ENCODE measurements at regions not wholly inside any gene's neighbourhood (a gene's known extent, or its start where the extent isn't known, plus 50 kb on each side); places are given as distances from the start of the nearest gene placed in this dataset.

DNA sequence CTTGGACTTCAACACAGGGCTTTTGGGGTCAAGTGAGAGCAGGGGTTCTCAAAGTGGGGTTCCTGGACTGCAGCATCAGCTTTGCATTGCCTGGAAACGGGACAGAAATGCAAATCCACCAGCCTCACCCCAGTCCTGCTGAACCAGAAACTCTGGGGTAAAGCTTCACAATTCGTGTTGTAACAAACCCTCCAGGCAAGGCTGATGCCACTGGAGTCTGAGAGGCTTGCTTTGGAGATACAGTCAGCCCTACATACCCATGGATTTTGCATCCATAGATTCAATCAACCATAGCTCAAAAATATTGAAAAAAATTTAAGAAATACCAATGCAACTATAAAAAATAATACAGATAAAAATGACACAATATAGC, 160.4 kb upstream of the ECI2 start:
- no peak overlapping the region for H3K27ac ChIP-seq
- no peak for TF ChIP-seq POLR2AphosphoS5 (IDR thresholded peaks at IDR 0.05)
- no peak for TF ChIP-seq POLR2A (IDR thresholded peaks at IDR 0.05)
- TF ChIP-seq EP300 (IDR thresholded peaks at IDR 0.05), result no peak
- TF ChIP-seq, protein P1, sequence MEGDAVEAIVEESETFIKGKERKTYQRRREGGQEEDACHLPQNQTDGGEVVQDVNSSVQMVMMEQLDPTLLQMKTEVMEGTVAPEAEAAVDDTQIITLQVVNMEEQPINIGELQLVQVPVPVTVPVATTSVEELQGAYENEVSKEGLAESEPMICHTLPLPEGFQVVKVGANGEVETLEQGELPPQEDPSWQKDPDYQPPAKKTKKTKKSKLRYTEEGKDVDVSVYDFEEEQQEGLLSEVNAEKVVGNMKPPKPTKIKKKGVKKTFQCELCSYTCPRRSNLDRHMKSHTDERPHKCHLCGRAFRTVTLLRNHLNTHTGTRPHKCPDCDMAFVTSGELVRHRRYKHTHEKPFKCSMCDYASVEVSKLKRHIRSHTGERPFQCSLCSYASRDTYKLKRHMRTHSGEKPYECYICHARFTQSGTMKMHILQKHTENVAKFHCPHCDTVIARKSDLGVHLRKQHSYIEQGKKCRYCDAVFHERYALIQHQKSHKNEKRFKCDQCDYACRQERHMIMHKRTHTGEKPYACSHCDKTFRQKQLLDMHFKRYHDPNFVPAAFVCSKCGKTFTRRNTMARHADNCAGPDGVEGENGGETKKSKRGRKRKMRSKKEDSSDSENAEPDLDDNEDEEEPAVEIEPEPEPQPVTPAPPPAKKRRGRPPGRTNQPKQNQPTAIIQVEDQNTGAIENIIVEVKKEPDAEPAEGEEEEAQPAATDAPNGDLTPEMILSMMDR (IDR thresholded peaks at IDR 0.05), result no peak
- no peaks in the 10 kb centered on the region for H3K4me1 ChIP-seq
- no peak for ATAC-seq
- no peaks in the 10 kb centered on the region for H3K27me3 ChIP-seq
- H3K36me3 ChIP-seq, result no peaks in the 10 kb centered on the region
- WGBS, 2 donors (ENCODE audit: low coverage in 1 of 2), result 83% methylated on average over 2 of the region's 2 CpGs; no CpG with 5 or more reads in 1 of the 2 donors
- no peak overlapping the region for H3K4me3 ChIP-seq
- peaks cover 0 to 13% (median 0%) of the 10 kb centered on the region in 3 donors for H3K9me3 ChIP-seq

DNA sequence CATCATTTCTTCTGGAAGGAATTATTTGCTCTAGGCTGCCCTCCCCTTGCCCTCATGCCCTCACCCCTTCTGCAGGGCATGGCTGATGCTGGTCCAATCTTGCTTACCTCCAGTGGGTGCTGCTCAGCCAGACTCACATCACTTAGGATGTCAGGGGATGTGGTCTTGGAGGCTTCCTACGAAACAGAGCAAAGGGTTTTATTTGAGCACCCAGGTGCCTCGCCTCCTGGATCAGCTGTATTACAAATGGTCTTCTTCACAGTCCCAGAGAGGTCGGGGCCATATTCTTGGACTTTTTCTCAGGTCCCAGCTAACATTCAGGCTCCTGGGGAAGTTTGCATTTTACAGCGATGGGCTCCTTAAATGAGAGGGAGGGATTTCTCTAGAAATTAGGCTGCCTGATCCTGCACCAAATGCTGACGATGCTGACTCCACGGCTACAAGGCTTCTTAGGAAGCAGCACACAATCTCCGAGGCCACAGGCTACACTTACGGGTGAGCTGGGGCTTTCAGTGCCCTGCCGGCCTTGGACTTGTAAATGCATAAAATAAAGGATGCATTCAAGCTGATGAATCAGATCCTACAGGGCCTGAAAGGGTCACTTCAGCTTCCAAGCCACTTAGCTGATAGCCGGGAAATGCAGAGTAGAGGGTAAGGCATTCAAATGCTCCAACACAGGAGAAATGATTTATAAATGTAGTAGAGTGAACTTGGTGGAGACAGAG, 159.8 kb upstream of the ECI2 start:
- TF ChIP-seq, protein P1 (IDR thresholded peaks at IDR 0.05), result no peak
- TF ChIP-seq POLR2A (IDR thresholded peaks at IDR 0.05), result no peak
- no peak for TF ChIP-seq EP300 (IDR thresholded peaks at IDR 0.05)
- no peak for TF ChIP-seq POLR2AphosphoS5 (IDR thresholded peaks at IDR 0.05)
- Histone ChIP-seq H3K27ac (no peak overlapping the region), H3K9me3 (peaks cover 0 to 13% (median 0%) of the 10 kb centered on the region in 3 donors), H3K36me3 (no peaks in the 10 kb centered on the region), H3K4me3 (no peak overlapping the region), H3K27me3 (no peaks in the 10 kb centered on the region), H3K4me1 (no peaks in the 10 kb centered on the region)
- WGBS, 2 donors (ENCODE audit: low coverage in 1 of 2), result 80 to 90% methylated on average over 1 to 2 of the region's 10 CpGs
- ATAC-seq, result no peak

DNA sequence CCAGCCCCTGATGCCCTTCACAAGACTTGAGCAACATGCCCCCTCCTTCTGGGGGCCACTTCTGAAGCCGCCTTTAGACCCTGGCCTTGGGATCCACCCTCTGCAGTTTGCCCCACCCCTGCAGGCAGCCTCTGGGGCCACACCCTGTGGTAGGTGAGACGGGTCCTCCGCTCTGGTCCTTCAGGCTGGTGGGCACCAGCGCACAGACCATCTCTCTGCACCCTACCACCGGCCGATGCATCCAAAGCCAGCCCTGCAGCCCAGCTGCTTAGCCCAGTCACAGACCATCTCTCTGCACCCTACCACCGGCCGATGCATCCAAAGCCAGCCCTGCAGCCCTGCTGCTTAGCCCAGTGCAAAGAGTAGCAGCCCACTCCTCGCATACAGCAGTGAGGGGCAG, 159.3 kb upstream of the ECI2 start:
- Histone ChIP-seq H3K27ac (no peak overlapping the region), H3K4me1 (no peaks in the 10 kb centered on the region), H3K36me3 (no peaks in the 10 kb centered on the region), H3K4me3 (no peak overlapping the region), H3K9me3 (peaks cover 0 to 13% (median 0%) of the 10 kb centered on the region in 3 donors), H3K27me3 (no peaks in the 10 kb centered on the region)
- no peak for ATAC-seq
- WGBS, 2 donors (ENCODE audit: low coverage in 1 of 2), result no CpG with 5 or more reads among the region's 9 CpGs
- no peak for TF ChIP-seq POLR2AphosphoS5 (IDR thresholded peaks at IDR 0.05)

DNA sequence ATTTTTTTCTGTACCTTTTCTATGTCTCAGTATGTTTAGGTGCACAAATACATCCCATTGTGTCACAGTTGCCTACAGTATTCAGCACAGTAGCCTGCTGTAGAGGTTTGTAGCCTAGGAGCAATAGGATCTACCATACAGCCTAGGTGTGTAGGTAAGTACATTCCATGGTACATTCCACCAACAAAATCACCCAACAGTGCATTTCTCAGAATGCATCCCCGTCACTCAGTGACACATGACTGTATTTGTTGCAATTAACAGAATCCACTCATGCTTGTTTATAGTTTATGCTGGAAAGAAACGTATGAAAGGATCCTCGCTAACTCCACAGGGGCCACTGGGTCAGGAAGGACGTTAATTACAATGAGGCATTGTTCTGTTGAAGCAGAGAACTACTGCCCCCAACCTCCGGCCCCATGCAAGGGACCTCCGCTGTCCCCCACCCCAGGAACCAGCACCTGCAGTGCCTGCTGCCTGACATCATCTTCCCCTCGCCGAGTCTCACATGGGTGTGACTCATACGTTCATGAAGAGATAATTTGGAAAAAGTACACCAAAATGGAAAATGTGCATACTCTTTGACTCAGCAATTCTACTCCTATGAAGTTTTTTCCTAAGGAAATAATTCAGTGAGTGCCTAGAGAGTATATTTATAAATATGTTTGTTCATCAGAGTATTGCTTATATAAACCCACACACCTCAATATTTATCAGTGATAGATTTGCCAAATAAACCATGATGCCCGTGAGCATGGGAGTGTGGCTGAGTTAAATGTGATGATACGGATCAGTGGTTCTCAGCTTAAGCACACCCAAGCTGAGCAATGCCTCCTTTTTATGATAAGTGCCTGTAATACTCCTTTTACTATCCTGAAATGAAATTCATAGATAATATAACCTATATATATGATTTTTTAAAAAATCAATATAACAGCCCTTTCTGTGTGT, 156.4 kb upstream of the ECI2 start:
- 46 to 56% methylated on average over 10 of the region's 11 CpGs for WGBS, 2 donors (ENCODE audit: low coverage in 1 of 2)
- Histone ChIP-seq H3K36me3 (no peaks in the 10 kb centered on the region), H3K9me3 (no peaks in the 10 kb centered on the region), H3K4me3 (no peak overlapping the region), H3K27ac (no peak overlapping the region), H3K4me1 (no peaks in the 10 kb centered on the region), H3K27me3 (no peaks in the 10 kb centered on the region)
- ATAC-seq, result no peak
- TF ChIP-seq EP300 (IDR thresholded peaks at IDR 0.05) (no peak), POLR2A (IDR thresholded peaks at IDR 0.05) (no peak), POLR2AphosphoS5 (IDR thresholded peaks at IDR 0.05) (no peak)
- TF ChIP-seq, protein P1 (IDR thresholded peaks at IDR 0.05), result no peak

DNA sequence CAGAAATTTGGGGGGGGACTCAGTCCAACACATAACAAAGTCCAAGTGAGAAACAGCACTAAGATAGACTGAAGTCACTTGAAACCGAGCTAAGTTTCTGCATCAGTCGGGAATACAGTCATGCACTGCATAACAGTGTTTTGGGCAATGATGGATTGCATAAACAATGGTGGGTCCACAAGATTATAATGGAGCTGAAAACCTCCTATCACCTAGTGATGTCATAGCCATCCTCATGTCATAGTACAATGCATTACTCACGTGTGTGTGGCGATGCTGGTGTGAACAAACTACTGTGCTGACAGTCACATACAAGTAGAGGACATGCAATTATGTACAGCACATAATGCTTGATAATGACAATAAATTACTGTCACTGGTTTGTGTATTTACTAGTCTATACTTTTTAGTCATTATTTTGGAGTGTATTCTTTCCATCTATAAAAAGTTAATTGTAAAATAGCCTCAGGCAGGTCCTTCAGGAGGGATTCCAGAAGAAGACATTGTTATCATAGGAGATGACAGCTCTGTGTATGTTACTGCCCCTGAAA, 154.5 kb upstream of the ECI2 start:
- Histone ChIP-seq H3K36me3 (no peaks in the 10 kb centered on the region), H3K4me3 (no peak overlapping the region), H3K27me3 (peaks cover 4% of the 10 kb centered on the region), H3K4me1 (no peaks in the 10 kb centered on the region), H3K27ac (no peak overlapping the region), H3K9me3 (no peaks in the 10 kb centered on the region)
- no peak for ATAC-seq
- 88 to 91% methylated on average over 2 to 4 of the region's 4 CpGs for WGBS, 2 donors (ENCODE audit: low coverage in 1 of 2)
- TF ChIP-seq POLR2A (IDR thresholded peaks at IDR 0.05) (no peak), EP300 (IDR thresholded peaks at IDR 0.05) (no peak), POLR2AphosphoS5 (IDR thresholded peaks at IDR 0.05) (no peak)
- TF ChIP-seq, protein P1 (IDR thresholded peaks at IDR 0.05), result no peak

Measured in gastroesophageal sphincter (tissue), 4 donors.